Stomach (tissue), 4 donors: ENCODE measurements at regions not wholly inside any gene's neighbourhood (a gene's known extent, or its start where the extent isn't known, plus 50 kb on each side); places are given as distances from the start of the nearest gene placed in this dataset.

Experiments
- CTCF ChIP-seq, 7 experiments: fragments of 450-650 bp in 4 of 7; fragments of 200-600 bp in 3 of 7; sonication (generic) in 3 of 7; IDR thresholded peaks; one replicate each; pipeline ENCODE4 v1.5.1; 2016 to 2019; ENCODE audit warnings: antibody characterized with exemption in 7 of 7, control low read depth in 2 of 7, mild to moderate bottlenecking in 1 of 7
- EP300 ChIP-seq: sonication (generic); formaldehyde crosslinking; IDR thresholded peaks from one replicate; pipeline ENCODE4 v1.6.1; 2017; ENCODE audit warnings: antibody characterized with exemption
- POLR2A ChIP-seq, 4 donors: fragments of 450-650 bp; IDR thresholded peaks; one replicate each; pipeline ENCODE4 v1.6.1; 2016; ENCODE audit warnings: antibody characterized with exemption in 4 of 4, control low read depth in 2 of 4, mild to moderate bottlenecking in 1 of 4, moderate library complexity in 1 of 4
- POLR2AphosphoS5 ChIP-seq, 3 donors: sonication (generic); formaldehyde crosslinking; IDR thresholded peaks; one replicate each; pipeline ENCODE4 v1.6.1; 2016; ENCODE audit warnings: antibody characterized with exemption in 3 of 3

DNA sequence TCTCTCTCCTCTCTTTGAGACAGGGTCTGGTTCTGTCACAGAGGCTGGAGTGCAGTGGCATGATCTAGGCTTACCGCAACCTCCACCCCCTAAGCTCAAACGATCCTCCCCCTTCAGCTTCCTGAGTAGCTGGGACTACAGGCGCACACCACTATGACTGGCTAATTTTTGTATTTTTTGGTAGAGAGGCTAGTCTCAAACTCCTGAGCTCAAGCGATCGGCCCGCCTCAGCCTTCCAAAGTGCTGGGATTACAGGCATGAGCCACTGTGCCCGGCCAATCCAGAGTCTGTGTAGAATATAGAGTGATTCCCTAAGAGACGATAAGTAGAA is 65.8 kb upstream of the RPH3AL start:
- TF ChIP-seq POLR2AphosphoS5 (IDR thresholded peaks at IDR 0.05) = no peak
- TF ChIP-seq CTCF (IDR thresholded peaks at IDR 0.05) = no peak
- no peak for TF ChIP-seq POLR2A (IDR thresholded peaks at IDR 0.05)
- no peak for TF ChIP-seq EP300
